Fibroblast of gingiva (primary cell): ENCODE measurements at regions not wholly inside any gene's neighbourhood (a gene's known extent, or its start where the extent isn't known, plus 50 kb on each side); places are given as distances from the start of the nearest gene placed in this dataset.

Source experiments
- DNase-seq: peaks from one replicate; pipeline ENCODE4 v3.0.0-alpha.2; 2011; ENCODE audit warnings: low read depth

DNA sequence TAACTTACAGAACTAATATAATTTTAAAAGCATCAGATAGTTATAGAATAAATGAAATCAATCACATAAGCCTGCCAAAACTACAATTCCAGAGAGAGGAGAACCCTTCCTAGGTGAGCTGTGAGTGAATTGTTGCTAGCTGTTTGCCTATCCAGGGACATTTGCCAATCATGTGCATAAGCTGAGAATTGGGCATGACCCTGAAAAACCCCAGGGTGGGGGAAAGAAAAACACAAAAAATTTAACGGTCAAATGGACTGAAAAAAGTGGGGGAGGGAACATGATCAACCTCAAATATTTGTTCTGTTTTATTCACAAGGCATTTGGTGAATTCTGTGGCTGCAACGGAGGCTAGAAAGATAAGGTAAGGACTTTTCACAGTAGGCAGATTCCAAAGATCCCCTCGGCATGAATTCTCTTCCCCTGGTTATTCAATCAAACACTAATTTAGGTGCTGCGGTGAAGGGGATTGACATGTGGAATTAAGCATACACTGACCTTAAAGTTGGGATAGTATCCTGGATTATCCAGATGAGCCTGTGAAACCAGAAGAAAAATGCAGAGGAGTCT is 203.9 kb upstream of the RGPD4 start:
- no peak for DNase-seq

DNA sequence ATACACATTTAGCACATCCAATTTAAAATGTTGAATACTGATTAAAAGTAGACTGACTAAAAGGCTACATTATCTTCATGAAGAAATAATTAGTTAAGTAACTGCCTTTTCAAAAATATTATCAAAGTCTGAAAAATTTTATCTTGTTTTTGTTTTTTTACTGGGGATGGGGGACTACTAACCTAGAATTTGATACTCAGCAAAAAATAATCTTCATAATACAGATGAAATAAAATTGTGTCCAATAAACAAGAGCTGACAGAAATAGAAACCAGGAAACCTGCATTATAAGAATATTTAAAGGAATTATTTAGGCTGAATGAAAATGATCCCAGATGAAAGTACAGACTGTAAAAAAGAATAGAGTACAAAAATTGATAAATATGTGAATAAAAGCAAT is 200.7 kb upstream of the RGPD4 start:
- DNase-seq = no peak

DNA sequence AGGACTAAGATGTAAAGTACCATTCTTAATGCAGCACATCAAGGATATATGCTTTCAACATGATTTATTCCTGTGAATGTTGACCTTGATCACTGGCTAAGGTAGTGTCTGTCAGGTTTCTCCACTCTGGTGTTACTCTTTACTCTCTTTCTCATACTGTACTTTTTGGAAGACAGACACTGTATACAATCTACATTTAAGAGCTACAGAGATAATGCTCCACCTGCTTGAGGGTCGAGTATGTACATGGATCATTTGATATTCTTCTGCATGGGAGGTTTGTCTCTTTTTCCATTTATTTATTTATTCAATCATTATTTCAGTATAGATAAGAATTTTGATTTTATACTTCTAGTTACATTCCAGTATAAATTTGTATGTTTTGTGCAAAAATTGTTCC is 199.5 kb upstream of the RGPD4 start:
- DNase-seq = no peak

DNA sequence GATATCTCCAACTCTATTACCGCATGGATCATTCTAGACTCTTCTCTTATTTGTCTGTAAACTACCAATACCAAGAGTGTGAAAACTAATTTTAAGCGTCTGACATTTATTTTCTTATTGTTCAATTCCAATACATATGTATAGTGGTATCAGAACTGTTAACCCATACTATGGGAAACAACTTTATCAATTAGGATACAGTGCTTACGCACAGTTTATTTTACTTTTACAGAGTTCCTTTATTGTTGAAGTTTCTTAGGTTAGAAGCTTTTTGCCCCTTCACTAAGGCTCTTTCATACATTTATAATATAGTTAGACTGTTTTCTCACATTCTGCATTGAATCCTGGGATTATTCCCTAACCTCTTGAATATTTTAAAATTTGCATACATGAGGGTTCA is 198.8 kb upstream of the RGPD4 start:
- no peak for DNase-seq

DNA sequence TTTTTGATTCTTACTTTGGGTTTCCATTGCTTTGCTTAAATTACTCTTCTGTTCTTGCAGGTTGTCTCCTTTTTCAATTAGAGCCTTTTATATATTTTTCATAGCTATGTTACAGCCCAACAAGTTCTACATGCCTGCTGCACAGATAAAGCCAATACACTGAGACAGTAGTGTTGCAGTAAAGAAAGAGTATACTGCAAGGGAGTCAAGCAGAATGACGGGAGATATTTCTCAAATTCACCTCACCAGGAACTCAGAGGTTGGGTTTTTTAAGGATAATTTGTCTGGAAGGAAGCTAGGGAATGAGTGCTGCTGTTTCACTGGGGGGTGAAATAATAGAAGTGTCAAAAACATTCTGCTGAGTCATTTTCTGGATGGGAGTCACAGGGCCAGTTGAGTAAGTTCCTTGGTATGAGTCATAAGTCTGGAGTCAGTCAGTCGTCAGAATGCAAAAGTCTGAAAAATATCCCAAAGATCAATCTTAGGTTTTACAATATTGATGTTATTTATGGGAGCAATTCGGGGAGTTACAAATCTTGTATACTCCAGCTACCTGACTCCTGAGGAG is 193.0 kb upstream of the RGPD4 start:
- DNase-seq = peak; percentile 81

DNA sequence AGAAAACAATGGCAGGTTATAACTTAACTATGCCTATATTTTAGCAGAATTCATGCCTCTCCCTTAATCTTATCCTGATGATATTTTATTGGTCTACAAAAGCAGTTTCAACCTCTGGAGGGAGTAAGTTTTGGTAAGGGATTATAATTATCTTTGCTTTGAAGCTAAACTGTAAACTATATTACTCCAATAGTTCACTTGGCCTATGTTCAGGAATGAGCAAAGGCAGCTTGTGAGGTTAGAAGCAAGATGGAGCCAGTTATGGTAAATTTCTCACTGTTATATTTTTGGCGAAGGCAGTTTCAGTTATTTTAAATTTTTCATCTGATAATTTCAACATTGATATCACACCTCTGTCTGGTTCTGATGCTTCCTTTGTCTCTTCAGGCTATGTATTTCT is 192.5 kb upstream of the RGPD4 start:
- no peak for DNase-seq

DNA sequence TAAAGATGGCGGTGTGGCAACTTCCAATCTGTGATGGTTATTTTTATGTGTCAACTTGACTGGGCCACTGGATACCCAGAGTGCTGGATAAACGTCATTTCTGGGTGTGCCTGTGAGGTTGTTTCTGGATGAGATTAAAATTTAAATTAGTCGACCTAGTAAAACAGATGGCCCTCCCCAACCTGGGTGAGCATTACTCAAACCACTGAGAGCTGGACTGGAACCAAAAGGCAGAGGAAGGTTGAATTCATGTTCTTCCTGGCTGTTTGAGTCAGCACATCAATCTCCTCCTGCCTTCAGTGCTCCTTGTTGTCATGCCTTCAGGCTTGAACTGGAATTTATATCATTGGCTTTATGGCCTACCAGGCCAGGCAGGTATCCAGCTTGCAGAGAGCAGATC is 190.8 kb upstream of the RGPD4 start:
- no peak for DNase-seq

DNA sequence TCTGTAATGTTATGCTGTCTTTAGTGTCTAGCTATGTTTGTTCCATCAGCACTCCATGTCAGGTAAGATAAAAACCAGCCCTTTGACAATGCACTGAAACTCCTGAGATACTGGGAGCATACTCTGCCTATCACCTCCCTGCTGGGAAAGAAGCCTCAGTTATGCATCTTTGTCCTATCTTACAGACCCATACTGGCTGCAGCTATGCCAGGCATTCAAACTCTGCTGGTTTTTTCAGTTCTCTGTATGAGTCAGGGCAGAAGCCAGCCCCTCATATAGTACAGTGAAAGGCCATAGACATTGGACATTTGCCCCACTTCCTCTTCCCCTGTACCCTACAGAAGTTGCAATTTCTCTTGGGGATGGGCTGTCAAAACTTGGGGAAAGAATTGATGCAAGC is 181.1 kb upstream of the RGPD4 start:
- no peak for DNase-seq

DNA sequence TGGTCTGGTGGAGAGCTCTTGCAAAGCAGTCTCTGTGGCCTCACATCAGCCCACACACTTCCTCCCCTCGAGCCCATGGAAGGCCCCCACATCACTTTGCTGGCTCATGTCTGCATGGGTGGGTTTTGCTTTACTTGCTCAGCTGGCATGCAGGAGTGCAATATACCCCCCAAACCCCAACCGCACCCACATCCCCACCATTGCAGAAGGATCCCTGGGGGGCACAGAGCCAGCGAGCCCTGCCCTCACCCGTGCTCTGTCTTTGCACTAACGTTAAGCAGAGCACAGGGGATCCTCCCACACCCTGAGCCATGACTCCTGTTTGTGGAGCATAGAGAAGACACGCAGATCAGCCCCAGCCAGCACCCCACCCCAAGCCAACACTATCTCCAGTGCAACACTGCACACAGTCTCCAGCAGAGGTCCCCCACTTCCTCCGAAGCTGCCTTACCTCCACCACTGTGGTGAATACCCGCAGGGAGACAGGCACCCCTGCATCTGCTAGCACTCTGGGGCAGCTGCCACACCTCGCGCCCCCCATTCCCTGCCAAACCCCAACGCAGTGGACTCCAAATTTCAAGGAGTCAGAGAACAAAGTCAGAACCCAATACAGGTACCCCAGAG is 177.8 kb upstream of the RGPD4 start:
- no peak for DNase-seq

DNA sequence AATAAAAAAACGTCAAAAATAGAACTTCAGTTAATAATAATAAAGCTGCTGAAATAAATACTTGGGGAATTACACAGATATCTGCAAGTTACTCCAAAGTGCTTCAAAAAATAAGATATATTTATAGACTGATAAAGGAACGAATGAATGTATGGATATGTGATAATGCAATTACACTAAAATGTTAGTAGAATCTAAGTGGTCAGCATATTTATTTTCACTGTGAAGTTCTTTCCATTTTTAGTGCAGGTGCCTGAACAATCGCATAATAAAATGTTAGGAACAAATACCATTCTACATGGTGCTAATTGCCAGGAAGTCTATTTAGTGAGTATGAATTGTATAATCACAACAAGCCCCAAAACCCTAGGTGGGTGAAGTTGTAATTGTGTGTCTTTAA is 169.6 kb upstream of the RGPD4 start:
- DNase-seq = no peak

DNA sequence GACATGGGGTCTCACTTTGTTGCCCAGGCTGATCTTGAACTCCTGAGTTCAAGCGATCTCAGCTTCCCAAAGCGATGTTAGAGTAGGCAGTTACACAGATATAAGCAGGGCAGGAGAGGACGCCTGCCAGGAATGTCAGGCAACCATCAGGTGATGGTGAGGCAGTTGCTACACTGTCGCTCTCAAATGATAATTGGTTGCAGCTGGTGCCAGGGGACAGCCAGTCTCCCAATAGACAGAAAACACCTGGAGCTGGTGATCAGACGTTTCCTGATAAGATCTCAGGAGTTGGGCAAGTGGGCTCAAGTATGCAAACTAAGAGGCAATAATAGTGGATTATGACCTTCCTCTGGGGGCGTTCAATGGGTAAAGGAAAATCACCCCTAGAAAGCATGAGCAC is 163.1 kb upstream of the RGPD4 start:
- no peak for DNase-seq

DNA sequence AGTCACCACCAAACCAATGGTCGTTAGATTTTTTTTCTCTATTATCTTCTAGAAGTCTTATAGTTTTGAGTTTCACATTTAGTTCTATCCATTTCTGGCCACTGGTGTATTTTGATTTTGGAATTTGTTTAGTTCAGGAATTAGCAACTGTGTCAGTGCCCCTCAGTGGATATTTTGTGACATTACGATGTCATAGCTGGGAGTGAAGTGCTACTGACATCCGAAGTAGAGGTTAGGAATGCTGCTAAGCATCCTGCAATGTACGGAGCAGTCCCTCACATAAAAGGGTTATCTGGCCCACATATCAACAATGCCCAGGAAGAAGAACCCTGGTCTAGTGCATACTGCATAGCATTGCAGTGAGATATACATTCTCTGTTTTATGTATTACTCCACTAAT is 157.4 kb upstream of the RGPD4 start:
- DNase-seq = no peak

DNA sequence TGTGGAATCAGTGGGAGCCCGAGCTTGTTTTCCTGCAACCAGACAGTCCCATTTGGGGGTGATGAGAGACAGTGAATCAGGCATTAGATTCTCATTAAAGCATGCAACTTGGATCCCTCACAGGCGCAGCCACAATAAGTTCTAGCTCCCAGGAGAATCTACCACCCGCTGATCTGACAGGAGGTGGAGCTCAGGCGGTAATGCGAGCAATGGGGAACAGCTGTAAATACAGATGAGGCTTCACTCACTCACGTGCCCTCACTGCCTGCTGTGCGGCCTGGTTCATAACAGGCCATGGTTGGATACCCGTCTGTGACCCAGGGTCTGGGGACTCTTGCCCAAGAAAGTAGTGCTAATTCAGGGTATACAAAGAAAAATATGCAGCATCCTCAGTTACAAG is 144.8 kb upstream of the RGPD4 start:
- no peak for DNase-seq

DNA sequence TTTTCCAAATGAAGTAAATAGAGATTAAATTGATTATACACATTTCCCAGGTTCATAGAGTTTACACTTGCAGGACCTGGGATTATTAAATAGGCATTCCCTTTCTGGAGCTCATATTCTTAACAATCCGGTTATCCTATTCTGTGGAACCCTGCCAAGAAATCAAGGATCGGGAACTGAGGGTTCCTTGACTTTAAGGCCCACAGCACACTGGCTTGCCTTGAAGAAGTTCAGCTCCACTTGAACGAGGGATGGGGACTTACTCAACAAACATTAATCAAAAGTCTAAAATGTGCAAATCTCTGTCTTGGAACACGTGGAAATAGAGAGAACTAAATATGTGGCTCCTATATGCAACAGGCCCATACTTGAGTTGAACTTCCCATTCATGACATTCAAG is 142.3 kb upstream of the RGPD4 start:
- DNase-seq = no peak

DNA sequence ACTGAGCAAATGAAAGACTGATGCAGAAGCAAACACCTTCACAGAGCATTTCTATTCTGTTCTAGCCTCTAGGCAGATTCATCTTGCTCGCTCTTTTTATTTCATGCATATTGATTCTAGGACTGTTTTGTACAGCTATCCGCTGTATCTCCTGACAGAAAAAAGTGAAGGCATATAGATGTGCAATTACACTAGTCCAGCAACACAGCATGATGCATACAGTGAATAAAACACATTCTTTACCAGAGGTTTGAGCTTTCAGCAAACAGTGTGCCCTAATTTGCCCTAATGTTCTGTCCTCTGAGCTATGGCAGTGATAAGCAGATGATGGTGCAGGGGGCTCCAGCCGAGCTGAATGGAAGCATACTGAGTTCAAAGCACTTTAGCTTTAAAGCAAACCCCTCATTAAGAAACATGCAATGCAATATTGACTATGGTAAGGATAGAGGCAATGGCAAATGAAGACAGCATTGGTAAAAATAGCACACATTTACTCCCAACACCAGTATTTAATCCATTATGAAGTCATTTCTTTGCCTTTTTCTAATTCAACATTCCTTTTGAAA is 141.2 kb upstream of the RGPD4 start:
- DNase-seq = no peak

DNA sequence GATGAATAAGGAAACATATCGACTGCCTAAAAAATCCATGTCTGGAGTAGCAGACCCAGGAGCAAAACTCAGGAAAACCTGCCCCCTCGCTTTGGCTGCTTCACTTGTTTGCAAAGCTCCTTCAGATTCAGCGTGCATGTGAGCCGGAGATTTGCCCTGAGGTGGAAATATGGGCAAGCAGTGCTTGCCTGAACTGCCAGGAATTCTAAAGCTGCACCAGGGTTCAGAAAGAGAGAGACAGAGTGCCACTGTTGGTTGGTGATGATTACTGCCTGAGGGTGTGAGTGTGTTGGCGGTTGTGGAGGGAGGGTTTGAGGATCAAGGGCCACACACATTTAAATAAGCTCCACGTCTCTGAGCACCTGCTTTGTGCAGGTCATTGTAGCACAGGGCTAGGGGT is 139.6 kb upstream of the RGPD4 start:
- no peak for DNase-seq

DNA sequence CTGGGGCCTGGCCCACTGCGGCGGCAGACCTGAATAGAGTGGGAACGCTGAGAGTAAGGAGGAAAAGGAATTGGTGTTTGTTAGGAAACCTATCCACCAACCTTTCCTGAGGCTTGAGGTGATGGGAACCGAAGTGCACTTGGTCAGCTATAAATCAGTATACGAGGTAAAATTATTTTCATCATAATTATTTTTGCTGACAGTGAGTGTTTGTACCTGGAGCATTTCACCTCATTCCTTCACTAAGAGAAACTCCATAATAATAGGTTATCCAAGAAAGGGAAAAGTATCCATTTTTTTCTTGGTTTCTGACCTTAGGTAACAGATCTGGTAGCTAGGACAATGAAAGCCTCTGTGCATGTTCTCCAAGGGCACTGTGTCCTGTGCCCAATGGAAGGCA is 138.6 kb upstream of the RGPD4 start:
- DNase-seq = no peak

DNA sequence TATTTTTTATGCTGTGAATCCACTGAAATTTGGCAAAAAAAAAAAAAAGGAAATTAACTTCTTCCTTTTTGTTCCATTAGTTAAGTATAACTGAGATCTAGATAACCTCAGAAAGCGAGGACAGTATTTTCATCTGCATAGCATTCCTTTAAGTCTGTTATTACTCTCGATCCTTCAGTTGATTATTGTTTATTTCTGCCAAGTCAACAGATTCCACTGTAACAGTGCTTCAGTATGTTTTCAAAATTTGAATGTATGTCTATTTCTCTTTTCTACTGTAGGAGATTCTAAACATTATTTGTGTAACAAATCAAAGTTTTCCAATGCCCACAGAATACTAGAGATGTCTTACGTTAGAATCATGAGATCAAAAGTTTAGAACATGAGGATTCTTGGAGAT is 133.1 kb upstream of the RGPD4 start:
- DNase-seq = no peak

DNA sequence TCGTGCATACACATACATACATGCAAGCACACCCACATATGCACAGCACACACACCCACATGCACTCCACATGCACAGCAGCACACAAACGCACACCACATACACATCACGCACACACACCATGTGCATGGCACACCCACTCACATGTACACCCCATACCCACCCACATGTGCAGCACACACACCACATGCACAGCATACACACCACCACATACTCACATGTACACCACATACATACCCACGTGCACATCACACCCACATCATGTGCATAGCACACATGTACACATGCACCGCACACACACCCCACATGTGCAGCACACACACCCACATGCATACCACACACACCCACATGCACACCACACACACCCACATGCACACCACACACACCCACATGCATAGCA is 132.0 kb upstream of the RGPD4 start:
- no peak for DNase-seq

DNA sequence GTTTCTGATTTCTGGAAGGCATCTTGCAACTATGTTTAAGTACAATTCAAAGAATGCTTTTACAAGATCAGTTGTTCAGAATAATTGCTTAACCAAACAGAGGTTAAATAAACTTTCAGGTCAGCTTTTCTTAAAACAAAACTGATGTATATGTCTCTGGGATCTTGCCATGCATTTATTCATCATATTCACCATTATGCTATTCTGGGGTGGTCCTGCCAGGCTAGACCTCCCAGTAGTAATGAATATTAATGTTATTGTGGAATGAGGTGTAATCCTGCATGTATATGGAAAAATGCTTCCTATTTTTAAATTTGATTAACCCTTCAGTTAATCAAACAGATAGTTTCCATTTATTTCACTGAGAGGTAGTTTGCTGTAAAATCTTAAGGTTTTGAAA is 129.3 kb upstream of the RGPD4 start:
- no peak for DNase-seq

DNA sequence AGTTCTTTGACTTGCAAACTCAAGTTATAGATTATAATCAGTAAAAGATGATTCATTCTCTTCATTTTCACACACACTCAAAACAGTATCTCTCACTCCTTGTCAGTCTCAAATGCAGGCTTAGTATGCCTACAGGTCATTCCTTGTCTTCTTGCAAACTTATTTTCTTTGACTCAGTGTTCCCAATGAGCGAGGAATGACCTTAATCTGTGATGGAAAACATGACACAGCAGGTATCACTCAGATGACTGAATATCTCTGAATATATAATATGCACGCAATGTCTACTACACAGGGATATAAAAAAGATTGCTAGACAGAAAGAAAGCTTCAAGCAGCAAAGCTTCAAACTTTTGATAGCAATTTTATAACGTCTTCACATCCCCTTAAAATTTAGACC is 127.8 kb upstream of the RGPD4 start:
- no peak for DNase-seq

DNA sequence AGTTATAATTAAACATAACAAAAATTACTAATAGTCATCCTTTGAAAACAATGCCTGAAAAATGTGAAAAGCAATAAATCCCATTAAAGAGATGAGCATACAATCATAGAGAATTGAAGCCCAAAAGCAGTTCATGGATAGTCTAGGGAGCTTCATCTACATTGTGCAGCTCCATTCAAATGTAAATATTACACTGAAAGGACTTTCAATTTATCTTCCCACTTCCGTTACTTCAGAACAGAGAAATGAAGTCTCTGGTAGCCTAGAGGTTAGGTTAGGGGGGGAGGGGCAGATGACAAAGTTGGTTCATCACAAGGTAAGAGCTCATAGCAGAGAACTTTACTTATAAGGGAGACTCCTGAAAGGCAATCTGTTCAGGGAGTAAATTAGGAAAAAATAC is 126.6 kb upstream of the RGPD4 start:
- DNase-seq = no peak

DNA sequence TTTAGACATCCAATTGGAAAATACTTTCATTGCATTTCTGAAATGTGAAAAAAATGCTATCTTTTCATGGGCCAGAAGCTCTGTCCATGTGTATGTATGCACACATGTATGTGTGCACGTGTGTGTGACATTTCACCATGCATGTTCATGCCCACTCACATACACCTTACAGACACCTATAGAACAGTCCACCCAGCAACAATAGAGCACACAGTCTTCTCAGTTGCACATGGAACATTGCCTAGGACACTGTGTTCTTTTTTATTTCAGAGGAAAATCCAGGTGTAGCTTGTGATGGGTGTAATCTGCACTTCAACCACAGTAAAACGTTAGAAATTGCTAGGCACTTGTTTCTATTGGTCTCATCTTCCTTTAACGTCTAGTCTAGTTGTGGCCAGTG is 114.8 kb upstream of the RGPD4 start:
- DNase-seq = no peak

DNA sequence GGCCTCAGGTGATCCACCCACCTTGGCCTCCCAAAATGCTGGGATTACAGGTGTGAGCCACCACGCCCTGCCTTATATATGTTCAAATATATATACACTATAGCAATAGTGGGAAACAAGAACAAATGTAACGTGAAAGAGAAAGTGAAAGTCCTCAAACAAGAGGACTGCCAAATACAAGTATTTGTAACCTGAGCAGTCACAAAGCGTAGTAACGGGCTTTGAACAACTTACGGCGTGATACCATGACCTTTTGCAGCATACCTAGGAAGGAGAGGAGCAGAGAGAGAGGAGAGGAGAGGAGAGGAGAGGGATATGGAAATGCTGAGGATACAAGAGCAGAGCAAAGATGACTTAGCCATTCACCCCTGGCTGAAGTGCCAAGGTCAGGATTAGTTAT is 113.8 kb upstream of the RGPD4 start:
- DNase-seq = no peak
